Osteocyte (in vitro differentiated cells): ENCODE measurements at regions not wholly inside any gene's neighbourhood (a gene's known extent, or its start where the extent isn't known, plus 50 kb on each side); places are given as distances from the start of the nearest gene placed in this dataset.

Experiments used
- DNase-seq: peaks from one replicate; pipeline ENCODE4 v3.0.0; 2021; ENCODE audit warnings: mixed read lengths; ENCODE audit not compliant: unreplicated experiment; ENCODE audit errors: extremely low spot score
- H3K27ac Mint-ChIP-seq: one replicate; pipeline ENCODE4 v1.8.0; 2021; ENCODE audit warnings: mild to moderate bottlenecking, mixed read lengths; ENCODE audit not compliant: unreplicated experiment
- H3K27me3 Mint-ChIP-seq: one replicate; pipeline ENCODE4 v1.8.0; 2021; ENCODE audit warnings: mixed read lengths; ENCODE audit not compliant: unreplicated experiment
- H3K36me3 Mint-ChIP-seq: one replicate; pipeline ENCODE4 v1.8.0; 2021; ENCODE audit warnings: mixed read lengths; ENCODE audit not compliant: unreplicated experiment
- H3K4me1 Mint-ChIP-seq: one replicate; pipeline ENCODE4 v1.8.0; 2021; ENCODE audit warnings: mixed read lengths; ENCODE audit not compliant: unreplicated experiment
- H3K4me3 Mint-ChIP-seq: one replicate; pipeline ENCODE4 v1.8.0; 2021; ENCODE audit warnings: mild to moderate bottlenecking, moderate library complexity, mixed read lengths; ENCODE audit not compliant: unreplicated experiment
- H3K9me3 Mint-ChIP-seq: one replicate; pipeline ENCODE4 v1.8.0; 2021; ENCODE audit warnings: mixed read lengths; ENCODE audit not compliant: unreplicated experiment
- CTCF ChIP-seq: fragments of 200-600 bp; sonication (generic); IDR thresholded peaks from 2 replicates; pipeline ENCODE4 v1.5.0; 2021; ENCODE audit warnings: antibody characterized with exemption, mild to moderate bottlenecking, moderate library complexity

GRCh38 chr14:66426451-66426850 is 59.7 kb upstream of the CCDC196 start:
- no peaks in the 10 kb centered on the region for H3K9me3 Mint-ChIP-seq
- no peak for TF ChIP-seq CTCF
- no peaks in the 10 kb centered on the region for H3K36me3 Mint-ChIP-seq
- no peaks in the 10 kb centered on the region for H3K27me3 Mint-ChIP-seq
- no peak overlapping the region for H3K27ac Mint-ChIP-seq
- no peak for DNase-seq
- no peak overlapping the region for H3K4me3 Mint-ChIP-seq
- H3K4me1 Mint-ChIP-seq: no peaks in the 10 kb centered on the region

- no peak for DNase-seq
- no peaks in the 10 kb centered on the region for H3K27me3 Mint-ChIP-seq
- H3K36me3 Mint-ChIP-seq: no peaks in the 10 kb centered on the region
Measured at GRCh38 chr14:66432334-66432733, 53.8 kb upstream of the CCDC196 start.

DNA sequence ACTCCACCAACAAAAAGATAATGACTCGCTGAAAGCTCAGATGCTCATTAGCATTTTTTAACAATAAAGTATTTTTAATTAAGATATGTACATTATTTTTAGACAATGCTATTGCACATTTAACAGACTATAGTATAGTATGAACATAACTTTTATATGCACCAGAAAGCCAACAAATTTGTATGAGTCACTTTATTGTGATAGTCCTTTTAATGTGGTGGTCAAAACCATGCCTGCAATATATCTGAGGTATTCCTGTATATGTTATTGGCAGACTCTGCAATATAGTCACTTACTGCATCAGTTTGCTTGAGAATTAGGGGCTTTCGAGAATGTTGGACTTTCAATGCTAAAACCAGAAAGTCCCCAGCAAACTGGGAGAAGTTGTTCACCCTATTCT is 51.7 kb upstream of the CCDC196 start:
- H3K9me3 Mint-ChIP-seq: peaks cover 21% of the 10 kb centered on the region
- DNase-seq: no peak
- no peaks in the 10 kb centered on the region for H3K36me3 Mint-ChIP-seq
- H3K4me3 Mint-ChIP-seq: no peak overlapping the region
- no peak overlapping the region for H3K27ac Mint-ChIP-seq
- H3K4me1 Mint-ChIP-seq: no peaks in the 10 kb centered on the region
- no peak for TF ChIP-seq CTCF
- no peaks in the 10 kb centered on the region for H3K27me3 Mint-ChIP-seq

More at GRCh38 chr14:66432334-66432733, 53.8 kb upstream of the CCDC196 start:
- peaks cover 10% of the 10 kb centered on the region for H3K9me3 Mint-ChIP-seq
- H3K27ac Mint-ChIP-seq: no peak overlapping the region
- TF ChIP-seq CTCF: no peak
- H3K4me3 Mint-ChIP-seq: no peak overlapping the region
- H3K4me1 Mint-ChIP-seq: no peaks in the 10 kb centered on the region

DNA sequence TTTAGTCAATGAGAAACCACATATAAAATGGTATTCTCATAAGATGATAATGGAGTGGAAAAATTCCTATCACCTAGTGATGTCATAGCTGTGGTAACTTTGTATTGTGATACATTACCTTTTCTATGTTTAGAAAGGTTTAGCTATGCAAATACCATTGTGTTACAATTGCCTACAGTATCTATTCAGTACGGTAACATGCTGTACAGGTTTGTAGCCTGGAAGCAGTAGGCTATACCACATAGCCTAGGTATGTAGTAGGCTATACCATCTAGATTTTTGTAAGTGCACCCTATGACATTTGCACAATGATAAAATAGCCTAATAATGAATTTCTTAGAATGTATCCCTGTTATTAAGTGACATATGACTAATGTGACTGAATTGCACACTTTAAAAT is 50.5 kb upstream of the CCDC196 start:
- Mint-ChIP-seq H3K4me1 (no peaks in the 10 kb centered on the region), H3K9me3 (peaks cover 32% of the 10 kb centered on the region), H3K27me3 (no peaks in the 10 kb centered on the region), H3K27ac (no peak overlapping the region), H3K36me3 (no peaks in the 10 kb centered on the region), H3K4me3 (no peak overlapping the region)
- DNase-seq: no peak
- TF ChIP-seq CTCF: no peak
